ENCODE measurements at regions not wholly inside any gene's neighbourhood (a gene's known extent, or its start where the extent isn't known, plus 50 kb on each side); places are given as distances from the start of the nearest gene placed in this dataset.

DNA sequence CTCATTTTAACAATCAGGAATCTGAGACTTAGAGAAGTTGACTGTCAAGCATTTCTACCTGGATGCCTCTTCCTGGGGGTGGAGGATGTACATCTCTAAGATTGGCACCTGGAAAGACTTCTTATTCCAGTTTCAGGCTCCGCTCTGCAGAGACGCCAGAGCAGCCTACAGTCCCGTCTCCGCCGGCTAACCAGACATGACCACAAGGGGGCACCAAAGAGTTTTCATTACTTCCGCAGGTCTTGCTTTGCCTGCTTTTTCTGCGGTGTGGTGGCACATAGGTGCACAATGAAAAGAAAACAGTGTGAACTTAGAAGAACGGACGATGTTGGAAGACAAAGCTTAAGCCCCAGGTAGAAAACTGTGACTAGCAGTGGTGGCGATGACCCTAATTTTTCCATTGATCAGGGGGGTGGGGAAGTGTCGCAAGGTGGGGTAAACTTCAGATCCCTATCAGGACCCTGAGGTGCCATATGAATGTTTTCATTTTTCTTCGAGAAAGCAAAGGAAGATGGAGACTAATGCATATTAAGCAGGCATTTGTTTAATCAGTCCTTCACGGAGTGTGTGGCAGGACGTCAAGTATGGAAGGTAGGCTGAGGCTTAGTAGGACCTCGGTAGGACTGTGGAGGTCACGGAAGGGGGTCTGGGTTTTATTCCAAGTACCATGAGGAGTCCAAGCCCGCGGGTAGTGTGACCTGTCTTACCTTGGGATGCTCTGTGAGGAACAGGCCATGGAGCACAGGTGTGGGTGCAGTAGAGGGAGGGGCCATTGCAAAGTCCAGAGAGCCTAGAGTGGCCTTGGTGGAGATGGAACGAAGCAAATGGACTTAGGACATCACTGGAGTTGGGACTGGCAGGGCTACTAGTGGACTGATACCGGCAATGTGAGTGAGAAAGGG is 60.1 kb upstream of the SORCS3 start:
- ChIA-PET CTCF (no interaction called here), POLR2A (no interaction called here)
- no peak for TF ChIP-seq L3MBTL2 (conservative IDR thresholded peaks at IDR 0.05)
- no peak for TF ChIP-seq ELF4 (IDR thresholded peaks at IDR 0.05)
- TF ChIP-seq BHLHE40 (IDR thresholded peaks at IDR 0.05; ENCODE audit: borderline replicate concordance): no peak
- TF ChIP-seq, protein P1, sequence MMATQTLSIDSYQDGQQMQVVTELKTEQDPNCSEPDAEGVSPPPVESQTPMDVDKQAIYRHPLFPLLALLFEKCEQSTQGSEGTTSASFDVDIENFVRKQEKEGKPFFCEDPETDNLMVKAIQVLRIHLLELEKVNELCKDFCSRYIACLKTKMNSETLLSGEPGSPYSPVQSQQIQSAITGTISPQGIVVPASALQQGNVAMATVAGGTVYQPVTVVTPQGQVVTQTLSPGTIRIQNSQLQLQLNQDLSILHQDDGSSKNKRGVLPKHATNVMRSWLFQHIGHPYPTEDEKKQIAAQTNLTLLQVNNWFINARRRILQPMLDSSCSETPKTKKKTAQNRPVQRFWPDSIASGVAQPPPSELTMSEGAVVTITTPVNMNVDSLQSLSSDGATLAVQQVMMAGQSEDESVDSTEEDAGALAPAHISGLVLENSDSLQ (IDR thresholded peaks at IDR 0.05): no peak
- no peak for TF ChIP-seq FOXK2 (IDR thresholded peaks at IDR 0.05)
- no peak for TF ChIP-seq ARNT (IDR thresholded peaks at IDR 0.05)
- no peak for TF ChIP-seq LEF1 (IDR thresholded peaks at IDR 0.05; ENCODE audit: borderline replicate concordance)
- TF ChIP-seq SUZ12 (IDR thresholded peaks at IDR 0.05): no peak
- peak; percentile 84 for DNase-seq (ENCODE audit: extremely low spot score)

DNA sequence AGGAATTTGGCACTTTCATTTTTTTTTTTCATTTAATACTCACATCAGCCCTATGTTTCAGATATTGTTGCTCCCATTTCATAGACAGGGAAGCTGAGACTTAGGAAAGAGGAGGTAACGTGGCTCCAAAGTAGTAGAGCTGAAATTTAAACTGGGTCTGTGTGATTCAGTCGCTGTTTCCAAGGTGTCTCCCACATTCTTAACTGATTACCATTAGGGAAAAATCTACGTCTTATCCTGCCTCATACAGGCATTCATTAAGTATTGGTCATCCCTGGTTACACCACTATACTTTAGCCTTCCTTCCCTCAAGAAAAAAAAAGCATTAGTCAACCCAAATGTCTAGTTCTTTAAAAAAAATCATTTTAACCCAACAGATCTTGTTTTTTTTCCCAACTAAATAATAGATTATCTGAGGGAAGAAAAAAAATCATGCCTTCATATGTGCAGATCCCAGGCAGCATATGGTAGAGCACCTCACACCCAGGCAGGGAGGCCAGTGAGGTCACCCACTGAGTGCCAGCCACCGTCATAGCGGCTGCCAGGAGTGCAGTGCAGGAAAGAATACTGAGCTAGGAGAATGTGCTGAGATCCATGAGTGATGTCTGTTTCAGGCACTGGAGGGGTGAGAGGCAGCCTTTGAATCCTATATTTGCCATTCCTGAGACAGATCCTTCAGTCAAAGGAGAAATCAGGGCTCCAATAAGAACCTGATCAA is 59.0 kb upstream of the SORCS3 start:
- ChIA-PET CTCF (no interaction called here), POLR2A (no interaction called here)
- no peak for DNase-seq (ENCODE audit: extremely low spot score)
- TF ChIP-seq FOXK2 (IDR thresholded peaks at IDR 0.05) (no peak), SP1 (IDR thresholded peaks at IDR 0.05) (no peak), FOXM1 (IDR thresholded peaks at IDR 0.05; ENCODE audit: borderline replicate concordance) (no peak), LEF1 (IDR thresholded peaks at IDR 0.05; ENCODE audit: borderline replicate concordance) (no peak), HDGF (IDR thresholded peaks at IDR 0.05; ENCODE audit: borderline replicate concordance) (no peak), ARNT (IDR thresholded peaks at IDR 0.05) (no peak)

DNA sequence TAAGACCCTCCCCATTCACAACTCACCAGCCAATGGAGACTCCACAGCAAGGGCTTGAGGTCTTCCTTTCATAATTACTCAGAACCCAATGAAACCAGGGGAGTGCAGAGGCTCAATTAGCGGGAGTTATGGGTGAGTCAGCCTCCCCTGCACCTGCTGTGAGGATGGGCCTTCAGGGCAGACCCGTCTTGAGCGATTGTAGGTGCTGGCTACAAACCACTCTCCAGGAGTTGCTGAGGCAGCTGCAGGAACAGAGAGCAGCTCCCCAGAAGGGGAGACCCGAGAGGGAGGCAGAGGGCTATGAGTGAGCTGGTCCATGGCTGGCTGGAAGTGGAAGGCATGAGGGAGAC is 58.5 kb upstream of the SORCS3 start:
- ChIA-PET POLR2A (no interaction called here), CTCF (no interaction called here)
- no peak for DNase-seq (ENCODE audit: extremely low spot score)
- no peak for TF ChIP-seq TARDBP (IDR thresholded peaks at IDR 0.05)
- TF ChIP-seq FOXM1 (IDR thresholded peaks at IDR 0.05; ENCODE audit: borderline replicate concordance): no peak
- no peak for TF ChIP-seq L3MBTL2 (conservative IDR thresholded peaks at IDR 0.05)
- no peak for TF ChIP-seq CTBP1 (IDR thresholded peaks at IDR 0.05; ENCODE audit: borderline replicate concordance)
- TF ChIP-seq ARNT (IDR thresholded peaks at IDR 0.05): no peak
- no peak for TF ChIP-seq NFRKB (IDR thresholded peaks at IDR 0.05)
- no peak for TF ChIP-seq SP1 (IDR thresholded peaks at IDR 0.05)
- no peak for TF ChIP-seq ZNF384 (IDR thresholded peaks at IDR 0.05)
- TF ChIP-seq ELF4 (IDR thresholded peaks at IDR 0.05): no peak
- no peak for TF ChIP-seq LEF1 (IDR thresholded peaks at IDR 0.05; ENCODE audit: borderline replicate concordance)
- TF ChIP-seq, protein P1 (IDR thresholded peaks at IDR 0.05): no peak
- TF ChIP-seq BHLHE40 (IDR thresholded peaks at IDR 0.05; ENCODE audit: borderline replicate concordance): no peak
- no peak for TF ChIP-seq FOXA1 (IDR thresholded peaks at IDR 0.05)

DNA sequence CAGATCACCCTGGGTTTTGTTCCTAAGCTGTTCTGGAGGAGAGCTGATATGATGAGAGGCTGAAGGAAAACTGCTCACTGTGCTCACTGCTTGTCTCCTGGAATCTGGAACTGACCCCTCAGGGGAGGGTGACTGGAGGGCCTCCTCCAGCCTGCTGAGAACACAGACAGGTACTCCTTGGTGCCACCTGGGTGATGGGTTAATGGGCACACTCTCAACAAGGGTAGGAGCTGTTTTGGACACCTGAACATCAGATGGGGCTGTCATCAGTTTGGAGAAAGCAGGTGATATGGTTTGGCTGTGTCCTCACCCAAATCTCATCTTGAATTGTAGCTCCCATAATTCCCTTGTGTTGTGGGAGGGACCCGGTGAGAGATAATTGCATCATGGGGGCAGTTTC is 58.1 kb upstream of the SORCS3 start:
- CTCF ChIA-PET: no interaction called here

DNA sequence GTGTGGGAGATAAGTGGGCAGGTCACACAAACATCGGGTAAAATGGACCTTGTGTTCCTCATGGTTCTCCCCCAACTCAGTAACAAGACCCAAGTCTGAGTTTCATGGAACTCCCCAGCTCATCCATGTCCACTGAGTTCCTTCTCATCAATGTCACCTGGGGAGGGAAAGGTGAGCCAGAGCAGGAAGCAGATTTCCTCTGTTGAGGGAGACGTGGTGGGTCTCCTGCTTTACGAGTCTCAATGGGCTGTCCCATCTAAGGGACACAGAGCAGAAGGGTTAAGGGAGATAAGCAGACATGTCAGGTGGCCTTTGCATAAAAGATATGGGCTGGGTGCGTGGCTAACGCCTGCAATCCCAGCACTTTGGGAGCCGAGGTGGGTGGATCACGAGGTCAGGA is 56.5 kb upstream of the SORCS3 start:
- no peak for TF ChIP-seq BHLHE40 (IDR thresholded peaks at IDR 0.05; ENCODE audit: borderline replicate concordance)
- TF ChIP-seq SP1 (IDR thresholded peaks at IDR 0.05): no peak
- no peak for TF ChIP-seq CTBP1 (IDR thresholded peaks at IDR 0.05; ENCODE audit: borderline replicate concordance)
- no peak for TF ChIP-seq LEF1 (IDR thresholded peaks at IDR 0.05; ENCODE audit: borderline replicate concordance)
- no peak for TF ChIP-seq NFRKB (IDR thresholded peaks at IDR 0.05)
- TF ChIP-seq ARNT (IDR thresholded peaks at IDR 0.05): no peak
- TF ChIP-seq, protein P1 (IDR thresholded peaks at IDR 0.05): no peak
- TF ChIP-seq TARDBP (IDR thresholded peaks at IDR 0.05): no peak
- TF ChIP-seq FOXA1 (IDR thresholded peaks at IDR 0.05): no peak
- no peak for TF ChIP-seq ELF4 (IDR thresholded peaks at IDR 0.05)
- no peak for TF ChIP-seq SUZ12 (IDR thresholded peaks at IDR 0.05)
- no peak for TF ChIP-seq ZNF384 (IDR thresholded peaks at IDR 0.05)
- TF ChIP-seq FOXM1 (IDR thresholded peaks at IDR 0.05; ENCODE audit: borderline replicate concordance): no peak
- TF ChIP-seq HDGF (IDR thresholded peaks at IDR 0.05; ENCODE audit: borderline replicate concordance): no peak
- no peak for TF ChIP-seq FOXK2 (IDR thresholded peaks at IDR 0.05)
- no peak for TF ChIP-seq L3MBTL2 (conservative IDR thresholded peaks at IDR 0.05)
- ChIA-PET POLR2A (no interaction called here), CTCF (no interaction called here)
- DNase-seq (ENCODE audit: extremely low spot score): no peak

More for the DNA sequence above, 58.1 kb upstream of the SORCS3 start:
- DNase-seq (ENCODE audit: extremely low spot score): no peak
- TF ChIP-seq ARNT (IDR thresholded peaks at IDR 0.05) (no peak), SUZ12 (IDR thresholded peaks at IDR 0.05) (no peak), NFRKB (IDR thresholded peaks at IDR 0.05) (no peak), ELF4 (IDR thresholded peaks at IDR 0.05) (no peak), CTBP1 (IDR thresholded peaks at IDR 0.05; ENCODE audit: borderline replicate concordance) (no peak), HDGF (IDR thresholded peaks at IDR 0.05; ENCODE audit: borderline replicate concordance) (no peak), L3MBTL2 (conservative IDR thresholded peaks at IDR 0.05) (no peak), FOXK2 (IDR thresholded peaks at IDR 0.05) (no peak), BHLHE40 (IDR thresholded peaks at IDR 0.05; ENCODE audit: borderline replicate concordance) (no peak), FOXM1 (IDR thresholded peaks at IDR 0.05; ENCODE audit: borderline replicate concordance) (no peak), TARDBP (IDR thresholded peaks at IDR 0.05) (no peak), FOXA1 (IDR thresholded peaks at IDR 0.05) (no peak), SP1 (IDR thresholded peaks at IDR 0.05) (no peak), LEF1 (IDR thresholded peaks at IDR 0.05; ENCODE audit: borderline replicate concordance) (no peak), ZNF384 (IDR thresholded peaks at IDR 0.05) (no peak)
- TF ChIP-seq, protein P1 (IDR thresholded peaks at IDR 0.05): no peak
- POLR2A ChIA-PET: no interaction called here

All from HEK293T (cell line).